H9 (cell line): ENCODE measurements at regions not wholly inside any gene's neighbourhood (a gene's known extent, or its start where the extent isn't known, plus 50 kb on each side); places are given as distances from the start of the nearest gene placed in this dataset.

Source experiments
- DNase-seq: peaks from one replicate; pipeline ENCODE4 v3.0.0-alpha.2; 2017
- H2AFZ ChIP-seq: one replicate; pipeline ENCODE4 v1.6.1; 2013; ENCODE audit warnings: mild to moderate bottlenecking, low read length, control low read depth, moderate library complexity
- H2AK5ac ChIP-seq: 2 replicates; pipeline ENCODE4 v1.6.1; 2013; ENCODE audit warnings: low read length, control low read depth, mixed read lengths; ENCODE audit not compliant: insufficient read length
- H2BK120ac ChIP-seq: one replicate; pipeline ENCODE4 v1.6.1; 2013; ENCODE audit warnings: low read depth, mild to moderate bottlenecking, low read length, control low read depth, inconsistent platforms; ENCODE audit not compliant: poor library complexity, severe bottlenecking
- H2BK12ac ChIP-seq: 2 replicates; pipeline ENCODE4 v1.6.1; 2013; ENCODE audit warnings: low read length, control low read depth, mixed read lengths, low read depth; ENCODE audit not compliant: insufficient read length
- H2BK15ac ChIP-seq: 2 replicates; pipeline ENCODE4 v1.6.1; 2013; ENCODE audit warnings: low read depth, low read length, control low read depth
- H2BK20ac ChIP-seq: one replicate; pipeline ENCODE4 v1.6.1; 2013; ENCODE audit warnings: low read depth, mild to moderate bottlenecking, low read length, control low read depth, inconsistent platforms; ENCODE audit not compliant: poor library complexity, severe bottlenecking
- H2BK5ac ChIP-seq: 2 replicates; pipeline ENCODE4 v1.6.1; 2013; ENCODE audit warnings: low read length, control low read depth, mixed read lengths; ENCODE audit not compliant: insufficient read length
- H3K14ac ChIP-seq: 2 replicates; pipeline ENCODE4 v1.6.1; 2013; ENCODE audit warnings: low read length, control low read depth; ENCODE audit not compliant: insufficient read depth
- H3K18ac ChIP-seq: 2 replicates; pipeline ENCODE4 v1.6.1; 2013; ENCODE audit warnings: low read depth, mild to moderate bottlenecking, mixed read lengths, low read length, control low read depth; ENCODE audit not compliant: insufficient read length
- H3K23ac ChIP-seq: 2 replicates; pipeline ENCODE4 v1.6.1; 2013; ENCODE audit warnings: low read length, control low read depth, mixed read lengths, low read depth; ENCODE audit not compliant: insufficient read length
- H3K23me2 ChIP-seq: 2 replicates; pipeline ENCODE4 v1.6.1; 2013; ENCODE audit warnings: low read depth, mild to moderate bottlenecking, mixed read lengths, low read length, control low read depth; ENCODE audit not compliant: insufficient read length, poor library complexity, severe bottlenecking
- H3K27ac ChIP-seq: 2 replicates; pipeline ENCODE4 v1.5.1; 2013; ENCODE audit warnings: low read length, control low read depth, mixed read lengths, low read depth; ENCODE audit not compliant: insufficient read length
- H3K27me3 ChIP-seq: 2 replicates; pipeline ENCODE4 v1.6.1; 2013; ENCODE audit warnings: low read length, control low read depth, inconsistent platforms; ENCODE audit not compliant: insufficient read depth
- H3K4ac ChIP-seq: 2 replicates; pipeline ENCODE4 v1.6.1; 2013; ENCODE audit warnings: low read depth, mild to moderate bottlenecking, control low read depth, inconsistent platforms, low read length, moderate library complexity
- H3K4me1 ChIP-seq: 2 replicates; pipeline ENCODE4 v1.6.1; 2013; ENCODE audit warnings: low read length, control low read depth, inconsistent platforms; ENCODE audit not compliant: insufficient read depth
- H3K4me2 ChIP-seq: 2 replicates; pipeline ENCODE4 v1.6.1; 2013; ENCODE audit warnings: low read length, control low read depth, mixed read lengths; ENCODE audit not compliant: insufficient read length, insufficient read depth
- H3K56ac ChIP-seq: 2 replicates; pipeline ENCODE4 v1.6.1; 2013; ENCODE audit warnings: low read depth, mild to moderate bottlenecking, mixed read lengths, low read length, control low read depth; ENCODE audit not compliant: insufficient read length
- H3K79me1 ChIP-seq: 2 replicates; pipeline ENCODE4 v1.6.1; 2013; ENCODE audit warnings: low read depth, mild to moderate bottlenecking, moderate library complexity, low read length, control low read depth, inconsistent platforms; ENCODE audit not compliant: insufficient read depth, poor library complexity, severe bottlenecking
- H3K79me2 ChIP-seq: 2 replicates; pipeline ENCODE4 v1.6.1; 2013; ENCODE audit warnings: low read length, control low read depth, inconsistent platforms; ENCODE audit not compliant: insufficient read depth
- H3K9ac ChIP-seq: 2 replicates; pipeline ENCODE4 v1.6.1; 2013; ENCODE audit warnings: low read length, control low read depth, mixed read lengths; ENCODE audit not compliant: insufficient read length; ENCODE audit errors: extremely low read depth
- H3K9me3 ChIP-seq: one replicate; pipeline ENCODE4 v1.6.1; 2013; ENCODE audit warnings: low read depth, low read length, inconsistent platforms; ENCODE audit not compliant: control insufficient read depth
- H3T11ph ChIP-seq: one replicate; pipeline ENCODE4 v1.6.1; 2013; ENCODE audit warnings: mild to moderate bottlenecking, low read length, control low read depth, inconsistent platforms
- H4K20me1 ChIP-seq: one replicate; pipeline ENCODE4 v1.6.1; 2013; ENCODE audit not compliant: control insufficient read depth, insufficient read length, insufficient read depth
- H4K5ac ChIP-seq: 2 replicates; pipeline ENCODE4 v1.6.1; 2013; ENCODE audit warnings: low read depth, mild to moderate bottlenecking, mixed read lengths, low read length, control low read depth; ENCODE audit not compliant: insufficient read length
- H4K8ac ChIP-seq: replicated peaks from 2 replicates; pipeline ENCODE4 v1.6.1; 2013; ENCODE audit warnings: low read length, control low read depth, mixed read lengths, low read depth; ENCODE audit not compliant: insufficient read length
- H4K91ac ChIP-seq: 2 replicates; pipeline ENCODE4 v1.6.1; 2013; ENCODE audit warnings: low read depth, mild to moderate bottlenecking, moderate library complexity, mixed read lengths, low read length, control low read depth; ENCODE audit not compliant: insufficient read length
- H3K27ac Mint-ChIP-seq, 3 experiments: 2 replicates in 2 of 3; 3 replicates in 1 of 3; pipeline ENCODE4 v1.8.0; 2020 to 2021; ENCODE audit warnings: mixed read lengths in 3 of 3, mild to moderate bottlenecking in 1 of 3, moderate library complexity in 1 of 3
- H3K27me3 Mint-ChIP-seq: 2 replicates; pipeline ENCODE4 v1.8.0; 2021; ENCODE audit warnings: low read depth, mild to moderate bottlenecking, moderate library complexity, mixed read lengths
- H3K36me3 Mint-ChIP-seq, 3 experiments: 2 replicates in 2 of 3; 3 replicates in 1 of 3; pipeline ENCODE4 v1.8.0; 2020 to 2021; ENCODE audit warnings: low read depth in 3 of 3, mixed read lengths in 3 of 3; ENCODE audit not compliant: insufficient read depth in 1 of 3
- H3K4me1 Mint-ChIP-seq, 2 experiments: 2 replicates each; pipeline ENCODE4 v1.8.0; 2020; ENCODE audit warnings: mixed read lengths in 2 of 2
- H3K4me3 Mint-ChIP-seq, 2 experiments: 2 replicates in 1 of 2; 3 replicates in 1 of 2; pipeline ENCODE4 v1.8.0; 2020 to 2021; ENCODE audit warnings: mild to moderate bottlenecking in 2 of 2, mixed read lengths in 2 of 2, moderate library complexity in 1 of 2
- H3K9me3 Mint-ChIP-seq, 2 experiments: 2 replicates in 1 of 2; 3 replicates in 1 of 2; pipeline ENCODE4 v1.8.0; 2020; ENCODE audit warnings: mild to moderate bottlenecking in 2 of 2, mixed read lengths in 2 of 2, moderate library complexity in 1 of 2
- WGBS: extraction: QIAGEN DNeasy Blood & Tissue Kit; methylation state at CpG from one replicate; pipeline ENCODE4 v1.1.7; 2013; ENCODE audit warnings: missing lambda C conversion rate, low lambda C conversion rate, mixed read lengths; ENCODE audit not compliant: insufficient read length; ENCODE audit errors: extremely low coverage; 5-methylcytosine and 5-hydroxymethylcytosine counted together
- TF ChIP-seq, protein P1 (sequence below): fragments of 200-600 bp; sonication (generic); conservative IDR thresholded peaks from 3 replicates; pipeline ENCODE4 v1.8.0; 2021; ENCODE audit warnings: antibody characterized with exemption, mild to moderate bottlenecking

DNA sequence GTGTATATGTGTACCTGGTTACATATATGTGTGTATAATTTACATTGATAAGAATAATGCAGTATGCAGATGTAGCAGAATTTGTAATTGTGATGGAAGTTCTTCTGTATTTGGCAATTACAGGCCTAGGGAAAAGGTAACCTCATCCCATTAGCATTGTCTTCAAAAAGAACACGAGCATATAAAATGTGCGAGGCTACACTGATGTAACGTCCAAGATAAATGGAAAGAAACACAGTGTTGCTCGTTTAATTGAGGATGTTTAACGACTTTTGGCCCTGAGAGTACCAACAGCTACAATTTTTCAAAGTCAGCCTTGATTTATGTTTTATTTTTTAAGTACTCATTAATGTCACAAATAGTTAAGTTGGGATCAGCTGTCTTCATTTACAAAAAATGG, 703.5 kb upstream of the RBFOX1 start:
- Histone ChIP-seq H3K4me2 (no peak overlapping the region), H2BK15ac (no peak overlapping the region), H4K5ac (no peak overlapping the region), H3K9ac (no peak overlapping the region), H4K8ac (no peak overlapping the region), H2BK20ac (no peak overlapping the region), H3K9me3 (no peaks in the 10 kb centered on the region), H3K79me2 (no peaks in the 10 kb centered on the region), H4K20me1 (no peaks in the 10 kb centered on the region), H2AFZ (no peak overlapping the region), H3K23ac (no peak overlapping the region), H3K27me3 (no peaks in the 10 kb centered on the region), H3K18ac (no peak overlapping the region), H2BK120ac (no peak overlapping the region), H4K91ac (no peak overlapping the region), H3K23me2 (no peaks in the 10 kb centered on the region), H2BK5ac (no peak overlapping the region), H3K56ac (no peak overlapping the region), H2AK5ac (no peak overlapping the region), H3K27ac (no peak overlapping the region), H3K4me1 (no peaks in the 10 kb centered on the region), H3K14ac (no peak overlapping the region), H3T11ph (no peak overlapping the region), H3K79me1 (no peaks in the 10 kb centered on the region), H2BK12ac (no peak overlapping the region), H3K4ac (no peak overlapping the region)
- Mint-ChIP-seq H3K4me1 (peaks cover 5 to 11% of the 10 kb centered on the region in 2 experiments; a peak in 3 of 4 replicates), H3K27me3 (no peaks in the 10 kb centered on the region; the same call in 1 of the 2 replicates), H3K9me3 (no peaks in the 10 kb centered on the region), H3K4me3 (no peak overlapping the region), H3K27ac (no peak overlapping the region), H3K36me3 (no peaks in the 10 kb centered on the region)
- TF ChIP-seq, protein P1, sequence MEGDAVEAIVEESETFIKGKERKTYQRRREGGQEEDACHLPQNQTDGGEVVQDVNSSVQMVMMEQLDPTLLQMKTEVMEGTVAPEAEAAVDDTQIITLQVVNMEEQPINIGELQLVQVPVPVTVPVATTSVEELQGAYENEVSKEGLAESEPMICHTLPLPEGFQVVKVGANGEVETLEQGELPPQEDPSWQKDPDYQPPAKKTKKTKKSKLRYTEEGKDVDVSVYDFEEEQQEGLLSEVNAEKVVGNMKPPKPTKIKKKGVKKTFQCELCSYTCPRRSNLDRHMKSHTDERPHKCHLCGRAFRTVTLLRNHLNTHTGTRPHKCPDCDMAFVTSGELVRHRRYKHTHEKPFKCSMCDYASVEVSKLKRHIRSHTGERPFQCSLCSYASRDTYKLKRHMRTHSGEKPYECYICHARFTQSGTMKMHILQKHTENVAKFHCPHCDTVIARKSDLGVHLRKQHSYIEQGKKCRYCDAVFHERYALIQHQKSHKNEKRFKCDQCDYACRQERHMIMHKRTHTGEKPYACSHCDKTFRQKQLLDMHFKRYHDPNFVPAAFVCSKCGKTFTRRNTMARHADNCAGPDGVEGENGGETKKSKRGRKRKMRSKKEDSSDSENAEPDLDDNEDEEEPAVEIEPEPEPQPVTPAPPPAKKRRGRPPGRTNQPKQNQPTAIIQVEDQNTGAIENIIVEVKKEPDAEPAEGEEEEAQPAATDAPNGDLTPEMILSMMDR, result no peak
- no CpG with 5 or more reads among the region's 5 CpGs for WGBS
- no peak for DNase-seq
